ENCODE measurements at regions not wholly inside any gene's neighbourhood (a gene's known extent, or its start where the extent isn't known, plus 50 kb on each side); places are given as distances from the start of the nearest gene placed in this dataset.

GRCh38 chr12:115837220-115837619 is 440.3 kb downstream of the MED13L start:
- TF ChIP-seq, protein P1, sequence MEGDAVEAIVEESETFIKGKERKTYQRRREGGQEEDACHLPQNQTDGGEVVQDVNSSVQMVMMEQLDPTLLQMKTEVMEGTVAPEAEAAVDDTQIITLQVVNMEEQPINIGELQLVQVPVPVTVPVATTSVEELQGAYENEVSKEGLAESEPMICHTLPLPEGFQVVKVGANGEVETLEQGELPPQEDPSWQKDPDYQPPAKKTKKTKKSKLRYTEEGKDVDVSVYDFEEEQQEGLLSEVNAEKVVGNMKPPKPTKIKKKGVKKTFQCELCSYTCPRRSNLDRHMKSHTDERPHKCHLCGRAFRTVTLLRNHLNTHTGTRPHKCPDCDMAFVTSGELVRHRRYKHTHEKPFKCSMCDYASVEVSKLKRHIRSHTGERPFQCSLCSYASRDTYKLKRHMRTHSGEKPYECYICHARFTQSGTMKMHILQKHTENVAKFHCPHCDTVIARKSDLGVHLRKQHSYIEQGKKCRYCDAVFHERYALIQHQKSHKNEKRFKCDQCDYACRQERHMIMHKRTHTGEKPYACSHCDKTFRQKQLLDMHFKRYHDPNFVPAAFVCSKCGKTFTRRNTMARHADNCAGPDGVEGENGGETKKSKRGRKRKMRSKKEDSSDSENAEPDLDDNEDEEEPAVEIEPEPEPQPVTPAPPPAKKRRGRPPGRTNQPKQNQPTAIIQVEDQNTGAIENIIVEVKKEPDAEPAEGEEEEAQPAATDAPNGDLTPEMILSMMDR (IDR thresholded peaks at IDR 0.05; ENCODE audit: poor library complexity): no peak
- TF ChIP-seq EZH2 (IDR thresholded peaks at IDR 0.05; ENCODE audit: borderline replicate concordance): no peak

All from hepatocyte (in vitro differentiated cells).